Body of pancreas (tissue), 4 donors: ENCODE measurements at regions not wholly inside any gene's neighbourhood (a gene's known extent, or its start where the extent isn't known, plus 50 kb on each side); places are given as distances from the start of the nearest gene placed in this dataset.

Experiments used
- ATAC-seq: fragments of 150-250 bp; one replicate; pipeline ENCODE4 v1.9.1; 2016
- DNase-seq, 4 donors: peaks; one replicate each; pipeline ENCODE4 v3.0.0-alpha.2; 2019
- H3K27ac ChIP-seq, 4 donors: fragments of 200-600 bp; sonication (generic); 1 replicate in 3 of 4; 2 replicates in 1 of 4; pipeline versions ENCODE4 v1.5.1 to v1.6.1; 2016 to 2019; ENCODE audit warnings: mild to moderate bottlenecking in 1 of 4, mixed read lengths in 1 of 4, moderate library complexity in 1 of 4
- H3K27me3 ChIP-seq, 2 donors: fragments of 200-600 bp; sonication (generic); one replicate each; pipeline ENCODE4 v1.6.0; 2016; ENCODE audit warnings: mild to moderate bottlenecking in 1 of 2
- H3K36me3 ChIP-seq, 2 donors: fragments of 200-600 bp; sonication (generic); replicated peaks in 1 of 2; 2 replicates each; pipeline ENCODE4 v1.5.1; 2016; ENCODE audit warnings: low read depth in 2 of 2; ENCODE audit not compliant: insufficient read depth in 1 of 2
- H3K4me1 ChIP-seq: fragments of 200-600 bp; sonication (generic); one replicate; pipeline ENCODE4 v1.6.0; 2016
- H3K4me3 ChIP-seq, 2 donors: fragments of 200-600 bp; sonication (generic); 1 replicate in 1 of 2; 2 replicates in 1 of 2; pipeline ENCODE4 v1.5.1; 2016 to 2019
- H3K9me3 ChIP-seq, 3 donors: fragments of 200-600 bp; sonication (generic); 1 replicate in 2 of 3; 2 replicates in 1 of 3; pipeline ENCODE4 v1.5.1; 2016
- POLR2A ChIP-seq, 3 donors: fragments of 450-650 bp; IDR thresholded peaks; one replicate each; pipeline ENCODE4 v1.6.1; 2016; ENCODE audit warnings: antibody characterized with exemption in 3 of 3, mild to moderate bottlenecking in 2 of 3
- WGBS, 2 donors: methylation state at CpG; one replicate each; pipeline ENCODE4 v1.1.5; 2017; 5-methylcytosine and 5-hydroxymethylcytosine counted together
- intact Hi-C: fragments of 100-400 bp; cut with DNase I; formaldehyde crosslinking; loops from one replicate; pipeline ENCODE4 v1.15.1; 2023
- TF ChIP-seq, protein P1 (sequence below), 7 experiments: fragments of 450-650 bp in 4 of 7; fragments of 200-600 bp in 3 of 7; sonication (generic) in 3 of 7; IDR thresholded peaks; one replicate each; pipeline ENCODE4 v1.5.1; 2016 to 2019; ENCODE audit warnings: antibody characterized with exemption in 7 of 7

DNA sequence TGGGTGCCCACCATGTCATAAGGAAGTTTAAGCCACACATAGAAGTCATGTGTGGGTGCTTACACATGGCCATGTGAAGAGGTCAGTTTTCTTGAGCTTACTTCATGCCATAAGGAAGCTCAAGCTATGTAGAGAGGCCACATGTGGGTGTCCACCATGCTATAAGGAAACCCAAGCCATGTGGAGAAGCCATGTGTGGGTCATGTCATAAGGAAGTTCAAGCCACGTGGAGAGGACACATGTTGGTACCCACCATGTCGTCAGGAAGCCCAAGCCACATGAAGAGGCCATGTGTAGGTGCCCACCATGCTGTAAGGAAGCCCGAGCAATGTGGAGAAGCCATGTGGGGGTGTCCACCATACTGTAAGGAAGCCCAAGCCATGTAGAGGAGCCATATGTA, 1089.2 kb upstream of the AUTS2 start:
- H3K27ac ChIP-seq = no peak overlapping the region
- no peaks in the 10 kb centered on the region for H3K4me1 ChIP-seq
- no peak for ATAC-seq
- WGBS, 2 donors = 65 to 87% methylated on average over 3 of the region's 3 CpGs
- no peaks in the 10 kb centered on the region for H3K27me3 ChIP-seq
- TF ChIP-seq POLR2A (IDR thresholded peaks at IDR 0.05) = no peak
- TF ChIP-seq, protein P1, sequence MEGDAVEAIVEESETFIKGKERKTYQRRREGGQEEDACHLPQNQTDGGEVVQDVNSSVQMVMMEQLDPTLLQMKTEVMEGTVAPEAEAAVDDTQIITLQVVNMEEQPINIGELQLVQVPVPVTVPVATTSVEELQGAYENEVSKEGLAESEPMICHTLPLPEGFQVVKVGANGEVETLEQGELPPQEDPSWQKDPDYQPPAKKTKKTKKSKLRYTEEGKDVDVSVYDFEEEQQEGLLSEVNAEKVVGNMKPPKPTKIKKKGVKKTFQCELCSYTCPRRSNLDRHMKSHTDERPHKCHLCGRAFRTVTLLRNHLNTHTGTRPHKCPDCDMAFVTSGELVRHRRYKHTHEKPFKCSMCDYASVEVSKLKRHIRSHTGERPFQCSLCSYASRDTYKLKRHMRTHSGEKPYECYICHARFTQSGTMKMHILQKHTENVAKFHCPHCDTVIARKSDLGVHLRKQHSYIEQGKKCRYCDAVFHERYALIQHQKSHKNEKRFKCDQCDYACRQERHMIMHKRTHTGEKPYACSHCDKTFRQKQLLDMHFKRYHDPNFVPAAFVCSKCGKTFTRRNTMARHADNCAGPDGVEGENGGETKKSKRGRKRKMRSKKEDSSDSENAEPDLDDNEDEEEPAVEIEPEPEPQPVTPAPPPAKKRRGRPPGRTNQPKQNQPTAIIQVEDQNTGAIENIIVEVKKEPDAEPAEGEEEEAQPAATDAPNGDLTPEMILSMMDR (IDR thresholded peaks at IDR 0.05) = no peak
- no peak for DNase-seq
- no peak overlapping the region for H3K4me3 ChIP-seq
- peaks cover 0 to 14% (median 0%) of the 10 kb centered on the region in 3 donors for H3K9me3 ChIP-seq
- no peaks in the 10 kb centered on the region for H3K36me3 ChIP-seq
- intact Hi-C loops = no loop called here

DNA sequence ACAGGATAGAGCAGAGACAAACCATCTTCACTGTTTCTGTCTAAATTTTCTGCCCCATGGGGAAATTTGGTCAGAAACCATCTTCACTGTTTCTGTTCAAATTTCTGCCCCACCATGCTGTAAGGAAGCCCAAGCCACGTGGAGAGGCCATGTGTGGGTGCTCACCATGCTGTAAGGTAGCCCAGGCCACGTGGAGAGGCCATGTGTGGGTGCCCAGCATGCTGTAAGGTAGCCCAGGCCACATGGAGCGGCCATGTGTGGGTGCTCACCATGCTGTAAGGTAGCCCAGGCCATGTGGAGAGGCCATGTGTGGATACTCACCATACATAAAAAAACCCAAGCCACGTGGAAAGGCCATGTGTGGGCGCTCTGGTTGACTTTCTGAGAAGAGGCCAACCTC, 1088.7 kb upstream of the AUTS2 start:
- Histone ChIP-seq H3K4me3 (no peak overlapping the region), H3K27ac (no peak overlapping the region), H3K27me3 (no peaks in the 10 kb centered on the region), H3K4me1 (no peaks in the 10 kb centered on the region), H3K9me3 (peaks cover 0 to 14% (median 0%) of the 10 kb centered on the region in 3 donors), H3K36me3 (no peaks in the 10 kb centered on the region)
- ATAC-seq (no peak), DNase-seq (no peak)
- intact Hi-C loops = no loop called here
- WGBS, 2 donors = 50 to 68% methylated on average over 2 to 5 of the region's 5 CpGs
- TF ChIP-seq POLR2A (IDR thresholded peaks at IDR 0.05) = no peak

- intact Hi-C loops = no loop called here
- ATAC-seq = no peak
- Histone ChIP-seq H3K36me3 (no peaks in the 10 kb centered on the region), H3K4me1 (no peaks in the 10 kb centered on the region), H3K9me3 (peaks cover 0 to 14% (median 0%) of the 10 kb centered on the region in 3 donors), H3K4me3 (no peak overlapping the region), H3K27ac (no peak overlapping the region), H3K27me3 (no peaks in the 10 kb centered on the region)
- no peak for DNase-seq
- WGBS, 2 donors = 43 to 52% methylated on average over 7 to 10 of the region's 10 CpGs
- no peak for TF ChIP-seq POLR2A (IDR thresholded peaks at IDR 0.05)
- TF ChIP-seq, protein P1 (IDR thresholded peaks at IDR 0.05) = no peak
Measured at GRCh38 chr7:68511281-68511680, 1087.0 kb upstream of the AUTS2 start.

DNA sequence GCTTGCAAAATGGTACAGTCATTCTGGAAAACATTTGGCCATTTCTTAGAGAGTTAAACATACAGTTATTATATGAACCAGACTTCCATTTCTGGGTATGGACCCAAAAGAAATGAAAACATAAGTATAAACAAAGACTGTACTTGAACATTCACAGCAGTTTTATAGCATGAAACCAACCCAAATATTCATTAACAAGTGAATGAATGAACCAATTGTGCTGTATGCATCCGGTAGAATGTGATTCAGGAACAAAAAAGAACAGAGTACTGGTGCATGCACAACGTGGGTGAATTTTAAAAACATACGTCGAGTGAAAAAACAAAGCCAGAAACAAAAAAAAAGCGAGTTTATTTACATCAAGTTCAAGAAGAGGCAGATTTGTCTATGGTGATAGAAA, 1085.8 kb upstream of the AUTS2 start:
- Histone ChIP-seq H3K36me3 (no peaks in the 10 kb centered on the region), H3K27ac (no peak overlapping the region), H3K27me3 (no peaks in the 10 kb centered on the region), H3K9me3 (peaks cover 0 to 14% (median 0%) of the 10 kb centered on the region in 3 donors), H3K4me1 (no peaks in the 10 kb centered on the region), H3K4me3 (no peak overlapping the region)
- 60 to 61% methylated on average over 5 of the region's 5 CpGs for WGBS, 2 donors
- no peak for TF ChIP-seq POLR2A (IDR thresholded peaks at IDR 0.05)
- TF ChIP-seq, protein P1 (IDR thresholded peaks at IDR 0.05) = no peak
- intact Hi-C loops = no loop called here
- no peak for ATAC-seq
- no peak for DNase-seq

DNA sequence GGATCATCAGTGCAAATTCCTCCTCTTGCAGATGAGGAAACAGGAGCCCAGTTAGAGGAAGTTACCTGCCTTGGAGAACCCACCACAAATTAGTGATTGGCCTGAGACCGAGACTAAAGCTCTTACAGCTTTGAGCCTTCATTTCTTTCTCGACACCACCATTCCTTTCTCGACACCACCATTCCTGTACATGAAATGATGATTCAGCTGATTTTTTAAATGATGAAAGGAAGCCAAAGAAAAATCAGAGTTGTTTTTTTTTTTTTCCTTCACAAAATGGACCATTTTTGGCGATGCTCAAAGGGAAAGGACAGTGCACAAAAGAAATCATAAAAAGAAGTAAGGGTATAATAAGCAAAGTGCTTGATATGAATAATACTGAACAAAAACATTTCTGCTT, 1080.2 kb upstream of the AUTS2 start:
- no peaks in the 10 kb centered on the region for H3K4me1 ChIP-seq
- no peak overlapping the region for H3K4me3 ChIP-seq
- no peaks in the 10 kb centered on the region for H3K9me3 ChIP-seq
- no peaks in the 10 kb centered on the region for H3K36me3 ChIP-seq
- 84 to 91% methylated on average over 4 of the region's 4 CpGs for WGBS, 2 donors
- no peak overlapping the region for H3K27ac ChIP-seq
- H3K27me3 ChIP-seq = no peaks in the 10 kb centered on the region
- TF ChIP-seq, protein P1 (IDR thresholded peaks at IDR 0.05) = no peak
- TF ChIP-seq POLR2A (IDR thresholded peaks at IDR 0.05) = no peak
- ATAC-seq = no peak
- intact Hi-C loops = no loop called here
- no peak for DNase-seq
